Esophagus squamous epithelium (tissue), 4 donors: ENCODE measurements at regions not wholly inside any gene's neighbourhood (a gene's known extent, or its start where the extent isn't known, plus 50 kb on each side); places are given as distances from the start of the nearest gene placed in this dataset.

Experiments
- CTCF ChIP-seq, 6 experiments: fragments of 450-650 bp in 4 of 6; fragments of 200-600 bp in 2 of 6; sonication (generic) in 2 of 6; IDR thresholded peaks; one replicate each; pipeline ENCODE4 v1.5.1; 2016 to 2019; ENCODE audit warnings: antibody characterized with exemption in 6 of 6, mild to moderate bottlenecking in 4 of 6, moderate library complexity in 4 of 6
- POLR2A ChIP-seq, 4 donors: fragments of 450-650 bp; IDR thresholded peaks; one replicate each; pipeline ENCODE4 v1.6.1; 2017; ENCODE audit warnings: antibody characterized with exemption in 4 of 4, mild to moderate bottlenecking in 4 of 4, moderate library complexity in 3 of 4

- TF ChIP-seq CTCF (IDR thresholded peaks at IDR 0.05) (no peak), POLR2A (IDR thresholded peaks at IDR 0.05) (no peak)
Measured at GRCh38 chr4:111992351-111993168, 152.7 kb upstream of the FAM241A start.
